Mesothelial cell of epicardium (in vitro differentiated cells): ENCODE measurements at regions not wholly inside any gene's neighbourhood (a gene's known extent, or its start where the extent isn't known, plus 50 kb on each side); places are given as distances from the start of the nearest gene placed in this dataset.

ENCODE experiments used
- DNase-seq, 2 experiments: peaks; one replicate each; pipeline ENCODE4 v3.0.0; 2021; ENCODE audit warnings: low spot score in 2 of 2; ENCODE audit not compliant: unreplicated experiment in 2 of 2
- H3K27ac Mint-ChIP-seq: 2 replicates; pipeline ENCODE4 v1.8.0; 2021; ENCODE audit warnings: mixed read lengths
- H3K27me3 Mint-ChIP-seq: 2 replicates; pipeline ENCODE4 v1.8.0; 2021; ENCODE audit warnings: low read depth, mixed read lengths
- H3K36me3 Mint-ChIP-seq: 2 replicates; pipeline ENCODE4 v1.8.0; 2021; ENCODE audit warnings: mixed read lengths
- H3K4me1 Mint-ChIP-seq: 2 replicates; pipeline ENCODE4 v1.8.0; 2021; ENCODE audit warnings: mixed read lengths
- H3K4me3 Mint-ChIP-seq: 2 replicates; pipeline ENCODE4 v1.8.0; 2021; ENCODE audit warnings: mild to moderate bottlenecking, moderate library complexity, mixed read lengths
- H3K9me3 Mint-ChIP-seq: 2 replicates; pipeline ENCODE4 v1.8.0; 2021; ENCODE audit warnings: mixed read lengths
- CTCF ChIP-seq: fragments of 200-600 bp; sonication (generic); IDR thresholded peaks from one replicate; pipeline ENCODE4 v1.5.0; 2021; ENCODE audit warnings: antibody characterized with exemption; ENCODE audit not compliant: unreplicated experiment

DNA sequence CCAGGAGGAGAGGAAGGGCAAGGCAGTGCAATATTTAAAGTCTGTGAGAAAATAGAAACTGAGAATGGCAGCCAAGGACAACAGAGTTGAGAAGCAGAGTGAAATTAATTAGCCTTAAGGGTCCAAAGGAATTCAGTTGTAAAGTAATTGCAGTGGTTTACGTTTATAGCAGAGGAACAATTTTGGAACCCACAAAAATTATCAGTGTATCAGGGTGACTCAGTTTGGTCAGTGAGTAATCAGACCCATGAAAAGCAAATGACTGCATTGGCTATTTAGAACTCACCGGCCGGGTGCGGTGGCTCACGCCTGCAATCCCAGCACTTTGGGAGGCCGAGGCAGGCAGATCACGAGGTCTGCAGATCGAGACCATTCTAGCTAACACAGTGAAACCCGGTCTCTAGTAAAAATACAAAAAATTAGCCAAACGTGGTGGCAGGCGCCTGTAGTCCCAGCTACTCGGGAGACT, 245.8 kb upstream of the SLC39A10 start:
- Mint-ChIP-seq H3K27ac (no peak overlapping the region), H3K4me1 (peaks cover 7% of the 10 kb centered on the region), H3K27me3 (no peaks in the 10 kb centered on the region), H3K36me3 (no peaks in the 10 kb centered on the region), H3K9me3 (no peaks in the 10 kb centered on the region), H3K4me3 (no peak overlapping the region)
- DNase-seq = no peak
- no peak for TF ChIP-seq CTCF

DNA sequence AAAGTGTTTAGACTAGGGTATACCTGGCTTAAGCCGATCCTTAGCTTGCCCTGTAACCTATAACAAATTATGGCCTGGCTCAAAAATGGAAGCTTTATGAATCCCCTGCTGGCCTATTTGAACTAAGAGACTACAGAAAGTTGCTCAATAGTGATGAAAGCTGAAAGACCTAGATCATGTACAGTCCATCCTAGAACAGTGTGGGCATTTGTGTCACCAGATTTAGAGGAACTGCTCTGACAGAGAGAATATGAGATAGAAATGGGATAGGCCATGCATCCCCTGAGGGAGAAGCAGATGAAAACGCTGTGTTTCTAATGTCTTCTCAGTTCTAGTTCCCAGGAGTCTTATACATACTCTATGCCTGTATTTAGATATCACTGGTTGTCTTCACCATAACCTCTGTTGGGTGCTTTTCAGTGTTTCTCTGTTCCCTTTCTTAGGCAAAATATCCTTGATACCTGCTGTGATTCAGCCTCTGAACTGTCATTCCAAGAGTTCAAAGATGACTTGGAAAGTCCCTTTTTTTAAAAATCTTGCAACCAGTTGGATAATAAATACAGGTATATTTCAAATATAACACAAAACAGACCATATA, 246.9 kb upstream of the SLC39A10 start:
- no peaks in the 10 kb centered on the region for H3K36me3 Mint-ChIP-seq
- no peaks in the 10 kb centered on the region for H3K9me3 Mint-ChIP-seq
- H3K27ac Mint-ChIP-seq = no peak overlapping the region
- peaks cover 7% of the 10 kb centered on the region for H3K4me1 Mint-ChIP-seq
- no peaks in the 10 kb centered on the region for H3K27me3 Mint-ChIP-seq
- TF ChIP-seq CTCF = no peak
- no peak overlapping the region for H3K4me3 Mint-ChIP-seq
- no peak for DNase-seq

DNA sequence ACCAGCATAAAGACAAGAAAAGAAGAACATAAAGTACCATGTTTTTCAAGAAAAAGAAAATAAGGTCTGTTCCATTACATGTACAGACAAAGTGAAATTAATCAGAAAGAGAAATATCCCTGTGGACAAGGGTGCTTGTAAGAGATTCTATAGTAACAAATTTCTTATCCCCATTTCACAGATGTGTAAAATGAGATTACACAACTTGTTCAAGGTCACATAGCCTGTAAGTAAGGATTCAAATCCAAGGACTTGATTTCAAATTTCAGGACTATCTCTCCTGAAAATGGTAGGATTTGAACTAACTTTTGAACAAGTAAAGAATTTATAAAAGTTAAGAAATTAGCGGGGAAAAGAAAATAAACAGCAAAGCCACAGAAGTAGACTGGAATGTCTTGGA, 248.2 kb upstream of the SLC39A10 start:
- Mint-ChIP-seq H3K4me1 (peaks cover 7% of the 10 kb centered on the region), H3K36me3 (no peaks in the 10 kb centered on the region), H3K27me3 (no peaks in the 10 kb centered on the region), H3K27ac (no peak overlapping the region), H3K9me3 (no peaks in the 10 kb centered on the region), H3K4me3 (no peak overlapping the region)
- no peak for DNase-seq
- TF ChIP-seq CTCF = no peak

DNA sequence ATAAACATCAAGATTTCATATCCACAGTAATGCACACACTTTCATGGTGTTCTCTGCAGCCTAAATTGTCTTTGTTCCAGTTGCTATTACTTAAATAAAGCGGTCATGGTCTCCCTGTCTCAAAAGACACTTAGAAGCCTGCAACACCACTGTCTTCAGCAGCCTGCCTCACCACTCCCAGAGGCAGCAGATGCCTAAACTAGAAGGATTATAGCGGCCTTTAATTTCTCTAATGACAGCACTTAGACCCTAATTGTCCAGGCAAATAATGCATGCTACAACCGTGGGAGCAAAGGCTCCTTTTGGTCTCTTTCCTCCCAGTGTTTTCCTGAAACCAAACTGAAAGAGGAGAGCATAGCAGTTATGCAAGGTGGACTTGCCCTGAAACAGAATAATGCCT, 248.8 kb upstream of the SLC39A10 start:
- Mint-ChIP-seq H3K9me3 (no peaks in the 10 kb centered on the region), H3K27ac (no peak overlapping the region), H3K4me3 (no peak overlapping the region), H3K27me3 (no peaks in the 10 kb centered on the region), H3K4me1 (peaks cover 7% of the 10 kb centered on the region), H3K36me3 (no peaks in the 10 kb centered on the region)
- DNase-seq = no peak
- TF ChIP-seq CTCF = no peak

GRCh38 chr2:195407783-195408182, 249.2 kb upstream of the SLC39A10 start:
- no peak overlapping the region for H3K4me3 Mint-ChIP-seq
- peaks cover 7% of the 10 kb centered on the region for H3K4me1 Mint-ChIP-seq
- peaks cover 3% of the 10 kb centered on the region for H3K9me3 Mint-ChIP-seq
- no peaks in the 10 kb centered on the region for H3K27me3 Mint-ChIP-seq
- no peak for TF ChIP-seq CTCF
- H3K27ac Mint-ChIP-seq = no peak overlapping the region
- no peak for DNase-seq
- H3K36me3 Mint-ChIP-seq = no peaks in the 10 kb centered on the region
